WTC11 (cell line): ENCODE measurements at regions not wholly inside any gene's neighbourhood (a gene's known extent, or its start where the extent isn't known, plus 50 kb on each side); places are given as distances from the start of the nearest gene placed in this dataset.

Experiments
- ATAC-seq: fragments of 200-7000 bp; cut with Tn5 transposase; 2 replicates; pipeline ENCODE4 v1.10.0; 2021; ENCODE audit warnings: mild to moderate bottlenecking, moderate library complexity
- CTCF ChIA-PET: fragments of 300-600 bp; sonication (Branson Sonifier 250); formaldehyde crosslinking; loops from one replicate; lab custom pipeline; 2021; ENCODE audit warnings: antibody characterized with exemption; lab: Charles Lee
- POLR2A ChIA-PET: fragments of 350-600 bp; sonication (Branson Sonifier 250); formaldehyde crosslinking; loops from one replicate; lab custom pipeline; 2021; ENCODE audit warnings: antibody characterized with exemption; lab: Charles Lee
- DNase-seq: peaks from one replicate; pipeline ENCODE4 v3.0.0; 2021; ENCODE audit warnings: low spot score
- H3K27ac Mint-ChIP-seq: 2 replicates; pipeline ENCODE4 v1.8.0; 2021; ENCODE audit warnings: mixed read lengths
- H3K27me3 Mint-ChIP-seq: 2 replicates; pipeline ENCODE4 v1.8.0; 2021; ENCODE audit warnings: low read depth, mild to moderate bottlenecking, moderate library complexity, mixed read lengths
- H3K36me3 Mint-ChIP-seq: 2 replicates; pipeline ENCODE4 v1.8.0; 2021; ENCODE audit warnings: mixed read lengths
- H3K4me1 Mint-ChIP-seq: 2 replicates; pipeline ENCODE4 v1.8.0; 2022; ENCODE audit warnings: mixed read lengths
- H3K4me3 Mint-ChIP-seq: 2 replicates; pipeline ENCODE4 v1.8.0; 2021; ENCODE audit warnings: mild to moderate bottlenecking, moderate library complexity, mixed read lengths
- H3K9me3 Mint-ChIP-seq: 2 replicates; pipeline ENCODE4 v1.8.0; 2021; ENCODE audit warnings: mixed read lengths
- ATF1 ChIP-seq: sonication (generic); formaldehyde crosslinking; IDR thresholded peaks from 2 replicates; pipeline ENCODE4 v1.8.1; 2023; ENCODE audit warnings: mild to moderate bottlenecking, moderate library complexity, missing genetic modification reagents
- ATF2 ChIP-seq: sonication (generic); formaldehyde crosslinking; IDR thresholded peaks from 2 replicates; pipeline ENCODE4 v1.8.1; 2022; ENCODE audit warnings: low read depth, missing genetic modification reagents, borderline replicate concordance
- CBFB ChIP-seq: sonication (generic); formaldehyde crosslinking; IDR thresholded peaks from 2 replicates; pipeline ENCODE4 v1.8.1; 2022; ENCODE audit warnings: mild to moderate bottlenecking, low read depth, missing genetic modification reagents
- CREB1 ChIP-seq: sonication (generic); formaldehyde crosslinking; IDR thresholded peaks from 2 replicates; pipeline ENCODE4 v1.8.0; 2023; ENCODE audit warnings: mild to moderate bottlenecking, missing genetic modification reagents
- ESRRA ChIP-seq: sonication (generic); formaldehyde crosslinking; IDR thresholded peaks from 2 replicates; pipeline ENCODE4 v1.8.1; 2022; ENCODE audit warnings: mild to moderate bottlenecking, missing genetic modification reagents, borderline replicate concordance
- GTF2I ChIP-seq: fragments of 250-450 bp; sonication (Bioruptor Pico); conservative IDR thresholded peaks from 2 replicates; pipeline ENCODE4 v1.4.0; 2021; ENCODE audit warnings: mild to moderate bottlenecking
- NFYB ChIP-seq: sonication (generic); formaldehyde crosslinking; conservative IDR thresholded peaks from 2 replicates; pipeline ENCODE4 v1.8.0; 2022; ENCODE audit warnings: low read depth, missing genetic modification reagents
- NR3C1 ChIP-seq: sonication (generic); formaldehyde crosslinking; conservative IDR thresholded peaks from 2 replicates; pipeline ENCODE4 v1.8.1; 2023; ENCODE audit warnings: low read depth, mild to moderate bottlenecking, missing genetic modification reagents
- OVOL2 ChIP-seq: fragments of 250-450 bp; sonication (Bioruptor Pico); IDR thresholded peaks from 2 replicates; pipeline ENCODE4 v1.9.0; 2021; ENCODE audit warnings: mild to moderate bottlenecking, borderline replicate concordance
- SOX15 ChIP-seq: fragments of 250-450 bp; sonication (Bioruptor Pico); IDR thresholded peaks from 2 replicates; pipeline ENCODE4 v1.9.0; 2021; ENCODE audit warnings: mild to moderate bottlenecking
- ZNF281 ChIP-seq: sonication (generic); formaldehyde crosslinking; IDR thresholded peaks from 2 replicates; pipeline ENCODE4 v1.8.0; 2023; ENCODE audit warnings: mild to moderate bottlenecking, missing genetic modification reagents
- ZNF396 ChIP-seq: fragments of 250-450 bp; sonication (Bioruptor Pico); IDR thresholded peaks from 2 replicates; pipeline ENCODE4 v1.8.0; 2021; ENCODE audit warnings: mild to moderate bottlenecking, moderate library complexity, borderline replicate concordance
- ZNF423 ChIP-seq: fragments of 250-450 bp; sonication (Bioruptor Pico); IDR thresholded peaks from 2 replicates; pipeline ENCODE4 v2.1.2; 2022; ENCODE audit warnings: mild to moderate bottlenecking, moderate library complexity
- TF ChIP-seq, protein P1 (sequence below): sonication (generic); formaldehyde crosslinking; IDR thresholded peaks from 2 replicates; pipeline ENCODE4 v1.8.1; 2022; ENCODE audit warnings: mild to moderate bottlenecking, moderate library complexity, missing genetic modification reagents
- TF ChIP-seq, protein P2 (sequence below): sonication (generic); formaldehyde crosslinking; IDR thresholded peaks from 2 replicates; pipeline ENCODE4 v1.8.1; 2022; ENCODE audit warnings: mild to moderate bottlenecking, missing genetic modification reagents, moderate library complexity, borderline replicate concordance
- TF ChIP-seq, protein P3 (sequence below): sonication (generic); formaldehyde crosslinking; IDR thresholded peaks from 2 replicates; pipeline ENCODE4 v1.8.0; 2022; ENCODE audit warnings: missing genetic modification reagents
- TF ChIP-seq, protein P4 (sequence below): fragments of 250-450 bp; sonication (Bioruptor Pico); IDR thresholded peaks from 2 replicates; pipeline ENCODE4 v2.1.2; 2022; ENCODE audit warnings: mild to moderate bottlenecking, moderate library complexity
- TF ChIP-seq, protein P5 (sequence below): sonication (generic); formaldehyde crosslinking; IDR thresholded peaks from 2 replicates; pipeline ENCODE4 v1.8.0; 2022; ENCODE audit warnings: mild to moderate bottlenecking, missing genetic modification reagents
- TF ChIP-seq, protein P6 (sequence below): fragments of 250-450 bp; sonication (Bioruptor Pico); IDR thresholded peaks from 2 replicates; pipeline ENCODE4 v1.9.0; 2021; ENCODE audit warnings: mild to moderate bottlenecking

GRCh38 chrX:68915778-68916177 is 87.0 kb downstream of the EFNB1 start (continued):
- TF ChIP-seq, protein P1, sequence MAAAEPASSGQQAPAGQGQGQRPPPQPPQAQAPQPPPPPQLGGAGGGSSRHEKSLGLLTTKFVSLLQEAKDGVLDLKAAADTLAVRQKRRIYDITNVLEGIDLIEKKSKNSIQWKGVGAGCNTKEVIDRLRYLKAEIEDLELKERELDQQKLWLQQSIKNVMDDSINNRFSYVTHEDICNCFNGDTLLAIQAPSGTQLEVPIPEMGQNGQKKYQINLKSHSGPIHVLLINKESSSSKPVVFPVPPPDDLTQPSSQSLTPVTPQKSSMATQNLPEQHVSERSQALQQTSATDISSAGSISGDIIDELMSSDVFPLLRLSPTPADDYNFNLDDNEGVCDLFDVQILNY (CRISPR knock-in tag) = no peak
- TF ChIP-seq OVOL2 (CRISPR knock-in tag) (no peak), CREB1 (CRISPR knock-in tag) (no peak), SOX15 (no peak)
- TF ChIP-seq, protein P2, sequence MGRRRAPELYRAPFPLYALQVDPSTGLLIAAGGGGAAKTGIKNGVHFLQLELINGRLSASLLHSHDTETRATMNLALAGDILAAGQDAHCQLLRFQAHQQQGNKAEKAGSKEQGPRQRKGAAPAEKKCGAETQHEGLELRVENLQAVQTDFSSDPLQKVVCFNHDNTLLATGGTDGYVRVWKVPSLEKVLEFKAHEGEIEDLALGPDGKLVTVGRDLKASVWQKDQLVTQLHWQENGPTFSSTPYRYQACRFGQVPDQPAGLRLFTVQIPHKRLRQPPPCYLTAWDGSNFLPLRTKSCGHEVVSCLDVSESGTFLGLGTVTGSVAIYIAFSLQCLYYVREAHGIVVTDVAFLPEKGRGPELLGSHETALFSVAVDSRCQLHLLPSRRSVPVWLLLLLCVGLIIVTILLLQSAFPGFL (CRISPR knock-in tag) = no peak

DNA sequence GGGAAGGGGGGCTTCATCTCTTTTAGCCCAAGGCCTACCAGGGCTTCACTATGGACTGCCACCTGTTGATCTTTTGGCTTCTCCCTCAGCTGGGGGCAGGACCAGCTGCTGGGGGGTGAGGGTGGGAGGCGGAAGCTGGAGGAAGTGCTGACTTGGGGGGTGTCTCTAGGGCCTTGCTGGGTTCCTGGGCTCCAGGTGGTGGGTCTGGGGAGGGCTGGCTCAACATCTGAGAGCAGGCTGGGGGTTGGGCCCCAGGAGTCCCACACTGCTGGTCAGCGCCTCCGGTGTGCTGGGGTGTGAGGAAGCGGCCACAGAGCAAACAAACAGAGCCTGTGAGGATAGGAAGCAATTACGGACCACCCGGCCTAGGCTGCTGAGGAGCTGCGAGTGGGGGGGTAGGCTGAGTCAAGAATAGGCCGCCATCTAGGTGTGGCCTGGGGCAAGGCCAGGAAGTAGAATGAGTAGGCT is 85.7 kb downstream of the EFNB1 start:
- DNase-seq = peak; percentile 22
- Mint-ChIP-seq H3K27me3 (peaks cover 10% of the 10 kb centered on the region), H3K4me1 (peaks cover 29% of the 10 kb centered on the region), H3K4me3 (no peak overlapping the region), H3K36me3 (no peaks in the 10 kb centered on the region), H3K27ac (no peak overlapping the region), H3K9me3 (no peaks in the 10 kb centered on the region)
- ChIA-PET POLR2A (no interaction called here), CTCF (interaction anchor here (0.7 to 4.0 kb wide), 4 partner anchors 12 to 86 kb away, joined by 3 to 26 read pairs (median 3); partner anchors contain the start of gene EFNB1)
- peak; percentile 26; the same call in 1 of the 2 replicates for ATAC-seq
- TF ChIP-seq ZNF423 (peak; percentile 10; the same call in 1 of the 2 replicates), CREB1 (CRISPR knock-in tag) (no peak)
- TF ChIP-seq, protein P1 (CRISPR knock-in tag) = no peak

DNA sequence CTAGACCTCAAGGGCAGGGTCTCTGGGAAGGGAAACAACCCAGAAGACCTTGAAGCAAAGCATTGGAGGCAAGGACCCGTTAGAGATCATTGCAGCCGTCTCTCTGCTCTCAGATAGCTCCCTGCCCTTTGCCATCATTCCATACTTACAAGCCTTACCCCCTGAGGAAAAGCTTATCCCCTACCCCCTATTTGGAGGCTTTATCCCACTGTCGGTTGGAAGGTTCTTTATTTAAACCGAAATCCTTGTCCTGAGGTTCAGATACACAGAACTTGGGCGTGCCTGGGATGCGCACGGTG is 84.4 kb downstream of the EFNB1 start:
- Mint-ChIP-seq H3K4me1 (peaks cover 29% of the 10 kb centered on the region), H3K36me3 (no peaks in the 10 kb centered on the region), H3K27ac (peak overlapping the region; percentile 60; the same call in 1 of the 2 replicates), H3K9me3 (no peaks in the 10 kb centered on the region), H3K27me3 (peaks cover 10% of the 10 kb centered on the region), H3K4me3 (peak overlapping the region; percentile 59)
- POLR2A ChIA-PET = no interaction called here
- CTCF ChIA-PET = interaction anchor here (4.8 kb wide), 1 partner anchor 85 kb away, joined by 26 read pairs; the partner anchor contains the start of gene EFNB1
- ATAC-seq (no peak), DNase-seq (no peak)
- TF ChIP-seq, protein P3, sequence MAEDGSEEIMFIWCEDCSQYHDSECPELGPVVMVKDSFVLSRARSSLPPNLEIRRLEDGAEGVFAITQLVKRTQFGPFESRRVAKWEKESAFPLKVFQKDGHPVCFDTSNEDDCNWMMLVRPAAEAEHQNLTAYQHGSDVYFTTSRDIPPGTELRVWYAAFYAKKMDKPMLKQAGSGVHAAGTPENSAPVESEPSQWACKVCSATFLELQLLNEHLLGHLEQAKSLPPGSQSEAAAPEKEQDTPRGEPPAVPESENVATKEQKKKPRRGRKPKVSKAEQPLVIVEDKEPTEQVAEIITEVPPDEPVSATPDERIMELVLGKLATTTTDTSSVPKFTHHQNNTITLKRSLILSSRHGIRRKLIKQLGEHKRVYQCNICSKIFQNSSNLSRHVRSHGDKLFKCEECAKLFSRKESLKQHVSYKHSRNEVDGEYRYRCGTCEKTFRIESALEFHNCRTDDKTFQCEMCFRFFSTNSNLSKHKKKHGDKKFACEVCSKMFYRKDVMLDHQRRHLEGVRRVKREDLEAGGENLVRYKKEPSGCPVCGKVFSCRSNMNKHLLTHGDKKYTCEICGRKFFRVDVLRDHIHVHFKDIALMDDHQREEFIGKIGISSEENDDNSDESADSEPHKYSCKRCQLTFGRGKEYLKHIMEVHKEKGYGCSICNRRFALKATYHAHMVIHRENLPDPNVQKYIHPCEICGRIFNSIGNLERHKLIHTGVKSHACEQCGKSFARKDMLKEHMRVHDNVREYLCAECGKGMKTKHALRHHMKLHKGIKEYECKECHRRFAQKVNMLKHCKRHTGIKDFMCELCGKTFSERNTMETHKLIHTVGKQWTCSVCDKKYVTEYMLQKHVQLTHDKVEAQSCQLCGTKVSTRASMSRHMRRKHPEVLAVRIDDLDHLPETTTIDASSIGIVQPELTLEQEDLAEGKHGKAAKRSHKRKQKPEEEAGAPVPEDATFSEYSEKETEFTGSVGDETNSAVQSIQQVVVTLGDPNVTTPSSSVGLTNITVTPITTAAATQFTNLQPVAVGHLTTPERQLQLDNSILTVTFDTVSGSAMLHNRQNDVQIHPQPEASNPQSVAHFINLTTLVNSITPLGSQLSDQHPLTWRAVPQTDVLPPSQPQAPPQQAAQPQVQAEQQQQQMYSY (CRISPR knock-in tag) = no peak
- TF ChIP-seq ESRRA (CRISPR knock-in tag) (no peak), NR3C1 (no peak), NFYB (CRISPR knock-in tag) (no peak), CBFB (CRISPR knock-in tag) (no peak), ZNF281 (CRISPR knock-in tag) (no peak), ATF2 (CRISPR knock-in tag) (no peak), ZNF396 (CRISPR knock-in tag) (no peak), ATF1 (CRISPR knock-in tag) (no peak), GTF2I (CRISPR knock-in tag) (no peak)
- TF ChIP-seq, protein P4, sequence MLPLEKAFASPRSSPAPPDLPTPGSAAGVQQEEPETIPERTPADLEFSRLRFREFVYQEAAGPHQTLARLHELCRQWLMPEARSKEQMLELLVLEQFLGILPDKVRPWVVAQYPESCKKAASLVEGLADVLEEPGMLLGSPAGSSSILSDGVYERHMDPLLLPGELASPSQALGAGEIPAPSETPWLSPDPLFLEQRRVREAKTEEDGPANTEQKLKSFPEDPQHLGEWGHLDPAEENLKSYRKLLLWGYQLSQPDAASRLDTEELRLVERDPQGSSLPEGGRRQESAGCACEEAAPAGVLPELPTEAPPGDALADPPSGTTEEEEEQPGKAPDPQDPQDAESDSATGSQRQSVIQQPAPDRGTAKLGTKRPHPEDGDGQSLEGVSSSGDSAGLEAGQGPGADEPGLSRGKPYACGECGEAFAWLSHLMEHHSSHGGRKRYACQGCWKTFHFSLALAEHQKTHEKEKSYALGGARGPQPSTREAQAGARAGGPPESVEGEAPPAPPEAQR (CRISPR knock-in tag) = no peak
- TF ChIP-seq, protein P5, sequence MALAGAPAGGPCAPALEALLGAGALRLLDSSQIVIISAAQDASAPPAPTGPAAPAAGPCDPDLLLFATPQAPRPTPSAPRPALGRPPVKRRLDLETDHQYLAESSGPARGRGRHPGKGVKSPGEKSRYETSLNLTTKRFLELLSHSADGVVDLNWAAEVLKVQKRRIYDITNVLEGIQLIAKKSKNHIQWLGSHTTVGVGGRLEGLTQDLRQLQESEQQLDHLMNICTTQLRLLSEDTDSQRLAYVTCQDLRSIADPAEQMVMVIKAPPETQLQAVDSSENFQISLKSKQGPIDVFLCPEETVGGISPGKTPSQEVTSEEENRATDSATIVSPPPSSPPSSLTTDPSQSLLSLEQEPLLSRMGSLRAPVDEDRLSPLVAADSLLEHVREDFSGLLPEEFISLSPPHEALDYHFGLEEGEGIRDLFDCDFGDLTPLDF (CRISPR knock-in tag) = no peak
- TF ChIP-seq, protein P6, sequence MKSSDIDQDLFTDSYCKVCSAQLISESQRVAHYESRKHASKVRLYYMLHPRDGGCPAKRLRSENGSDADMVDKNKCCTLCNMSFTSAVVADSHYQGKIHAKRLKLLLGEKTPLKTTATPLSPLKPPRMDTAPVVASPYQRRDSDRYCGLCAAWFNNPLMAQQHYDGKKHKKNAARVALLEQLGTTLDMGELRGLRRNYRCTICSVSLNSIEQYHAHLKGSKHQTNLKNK (CRISPR knock-in tag) = no peak
